Adrenal gland (tissue), 9 donors: ENCODE measurements at regions not wholly inside any gene's neighbourhood (a gene's known extent, or its start where the extent isn't known, plus 50 kb on each side); places are given as distances from the start of the nearest gene placed in this dataset.

Experiments used
- DNase-seq, 7 donors: peaks; one replicate each; pipeline ENCODE4 v3.0.0-alpha.2; 2019 to 2020
- H3K27ac ChIP-seq, 5 donors: fragments of 200-600 bp; sonication (generic) in 4 of 5; 1 replicate in 3 of 5; 2 replicates in 2 of 5; pipeline versions ENCODE4 v1.5.1 to v1.8.0; 2016 to 2020; ENCODE audit warnings: mild to moderate bottlenecking in 1 of 5
- H3K27me3 ChIP-seq: fragments of 200-600 bp; 2 replicates; pipeline ENCODE4 v1.8.0; 2021
- H3K36me3 ChIP-seq, 2 donors: fragments of 200-600 bp; replicated peaks in 1 of 2; 1 replicate in 1 of 2; 2 replicates in 1 of 2; pipeline versions ENCODE4 v1.5.1 to v1.8.0; 2018 to 2022
- H3K4me1 ChIP-seq, 2 donors: fragments of 200-600 bp; replicated peaks in 1 of 2; 1 replicate in 1 of 2; 2 replicates in 1 of 2; pipeline versions ENCODE4 v1.5.1 to v1.8.0; 2018 to 2021
- H3K4me3 ChIP-seq, 4 donors: fragments of 200-600 bp; sonication (generic) in 3 of 4; one replicate each; pipeline ENCODE4 v1.5.1; 2016 to 2018
- H3K9me3 ChIP-seq, 3 donors: fragments of 200-600 bp; sonication (generic) in 1 of 3; replicated peaks in 1 of 3; 1 replicate in 2 of 3; 2 replicates in 1 of 3; pipeline versions ENCODE4 v1.5.1 to v1.8.0; 2016 to 2021
- CTCF ChIP-seq, 6 experiments: fragments of 450-650 bp in 4 of 6; fragments of 200-600 bp in 2 of 6; sonication (generic) in 1 of 6; IDR thresholded peaks; 1 replicate in 5 of 6; 2 replicates in 1 of 6; pipeline versions ENCODE4 v1.5.1 to v1.8.0; 2016 to 2021; ENCODE audit warnings: antibody characterized with exemption in 6 of 6, mild to moderate bottlenecking in 2 of 6, moderate library complexity in 1 of 6
- POLR2A ChIP-seq, 2 donors: fragments of 450-650 bp; IDR thresholded peaks; one replicate each; pipeline ENCODE4 v1.6.1; 2017; ENCODE audit warnings: antibody characterized with exemption in 2 of 2, mild to moderate bottlenecking in 2 of 2, moderate library complexity in 1 of 2
- WGBS, 4 donors: extraction: QIAGEN DNeasy Blood & Tissue Kit in 2 of 4; methylation state at CpG; one replicate each; pipeline versions ENCODE4 v1.1.5 to v1.1.7; 2013 to 2017; 5-methylcytosine and 5-hydroxymethylcytosine counted together
- intact Hi-C, 2 donors: fragments of 100-400 bp; cut with DNase I; formaldehyde crosslinking; loops; one replicate each; pipeline versions ENCODE4 v1.14.1 to v1.15.0; 2022 to 2023
- donor health status: healthy with polysubstance abuse.
- donor health status: Bipolar disorder and iron deficiency.
- donor health status: DM: yes; HTN: yes; CAD: no.
- donor health status: DM: no; HTN: no; CAD: no.
- donor health status: DM: no; HTN: no; CAD: no.

DNA sequence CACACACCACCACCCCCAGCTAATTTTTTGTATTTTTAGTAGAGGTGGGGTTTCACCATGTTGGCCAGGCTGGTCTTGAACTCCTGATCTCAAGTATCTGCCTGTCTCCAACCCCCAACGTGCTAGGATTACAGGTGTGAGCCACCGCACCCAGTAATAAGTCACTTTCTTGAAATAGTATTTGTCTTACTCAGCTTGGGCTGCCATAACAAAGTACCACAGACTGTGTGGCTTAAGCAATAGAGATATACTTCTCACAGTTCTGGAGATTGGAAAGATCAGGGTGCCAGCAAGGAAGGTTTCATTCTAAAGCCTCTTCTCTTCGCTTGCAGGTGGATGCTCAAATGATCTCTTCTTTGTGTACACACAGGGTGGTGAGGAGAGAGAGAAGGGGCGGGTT lies 99.8 kb downstream of the ARRDC3 start:
- intact Hi-C loops, result loop anchor here (5.0 kb wide), 1 partner anchor 99 kb away; the partner anchor contains the start of gene ARRDC3 (in 2 of the 2)
- WGBS, 4 donors, result 80 to 95% (median 92%) methylated on average over 4 of the region's 4 CpGs
- no peak overlapping the region for H3K4me3 ChIP-seq
- peaks cover 6 to 26% of the 10 kb centered on the region in 2 donors for H3K4me1 ChIP-seq
- H3K27me3 ChIP-seq, result no peaks in the 10 kb centered on the region
- no peaks in the 10 kb centered on the region for H3K9me3 ChIP-seq
- DNase-seq, result no peak
- H3K27ac ChIP-seq, result no peak overlapping the region
- H3K36me3 ChIP-seq, result no peaks in the 10 kb centered on the region
- no peak for TF ChIP-seq POLR2A (IDR thresholded peaks at IDR 0.05)
- TF ChIP-seq CTCF (IDR thresholded peaks at IDR 0.05), result no peak

DNA sequence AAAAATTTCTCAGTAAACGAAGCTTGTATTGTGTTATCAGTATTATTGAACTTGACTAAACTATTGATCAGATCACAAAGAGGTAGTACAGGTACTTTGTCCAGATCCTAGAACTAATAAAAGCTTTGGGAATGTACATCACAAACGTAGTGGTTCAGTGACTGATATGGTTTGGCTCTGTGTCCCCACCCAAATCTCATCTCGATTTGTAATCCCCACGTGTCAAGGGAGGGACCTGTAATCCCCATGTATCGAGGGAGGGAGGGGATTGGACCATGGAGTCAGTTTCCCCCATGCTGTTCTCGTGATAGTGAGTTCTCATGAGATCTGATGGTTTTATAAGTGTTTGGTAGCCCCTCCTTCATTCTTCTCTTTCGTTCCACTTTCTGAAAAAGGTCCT lies 100.9 kb downstream of the ARRDC3 start:
- peak overlapping the region in 1 of 5 donors; percentile 99 for H3K27ac ChIP-seq
- no peaks in the 10 kb centered on the region for H3K27me3 ChIP-seq
- intact Hi-C loops, result loop anchor here (5.0 kb wide), 1 partner anchor 100 kb away; the partner anchor contains the start of gene ARRDC3 (in 2 of the 2)
- TF ChIP-seq POLR2A (IDR thresholded peaks at IDR 0.05) (no peak), CTCF (IDR thresholded peaks at IDR 0.05) (no peak)
- H3K36me3 ChIP-seq, result no peaks in the 10 kb centered on the region
- no peak for DNase-seq
- H3K4me1 ChIP-seq, result peaks cover 6 to 20% of the 10 kb centered on the region in 2 donors
- no peaks in the 10 kb centered on the region for H3K9me3 ChIP-seq
- H3K4me3 ChIP-seq, result no peak overlapping the region
- 93 to 96% (median 93%) methylated on average over 7 of the region's 7 CpGs for WGBS, 4 donors

GRCh38 chr5:91281401-91281800 lies 101.7 kb downstream of the ARRDC3 start:
- TF ChIP-seq POLR2A (IDR thresholded peaks at IDR 0.05) (peak in 1 of 2 donors; percentile 43), CTCF (IDR thresholded peaks at IDR 0.05) (no peak)
- Histone ChIP-seq H3K9me3 (no peaks in the 10 kb centered on the region), H3K27me3 (no peaks in the 10 kb centered on the region), H3K4me3 (no peak overlapping the region), H3K4me1 (peaks cover 6 to 20% of the 10 kb centered on the region in 2 donors), H3K36me3 (no peaks in the 10 kb centered on the region), H3K27ac (peak overlapping the region; percentile 92 to 99 (median 98))
- intact Hi-C loops, result loop anchor here (5.0 kb wide), 1 partner anchor 101 kb away; the partner anchor contains the start of gene ARRDC3 (in 2 of the 2)
- DNase-seq, result peak in 2 of 7 donors; percentile 13 to 23
- 27 to 39% (median 33%) methylated on average over 5 of the region's 5 CpGs for WGBS, 4 donors

DNA sequence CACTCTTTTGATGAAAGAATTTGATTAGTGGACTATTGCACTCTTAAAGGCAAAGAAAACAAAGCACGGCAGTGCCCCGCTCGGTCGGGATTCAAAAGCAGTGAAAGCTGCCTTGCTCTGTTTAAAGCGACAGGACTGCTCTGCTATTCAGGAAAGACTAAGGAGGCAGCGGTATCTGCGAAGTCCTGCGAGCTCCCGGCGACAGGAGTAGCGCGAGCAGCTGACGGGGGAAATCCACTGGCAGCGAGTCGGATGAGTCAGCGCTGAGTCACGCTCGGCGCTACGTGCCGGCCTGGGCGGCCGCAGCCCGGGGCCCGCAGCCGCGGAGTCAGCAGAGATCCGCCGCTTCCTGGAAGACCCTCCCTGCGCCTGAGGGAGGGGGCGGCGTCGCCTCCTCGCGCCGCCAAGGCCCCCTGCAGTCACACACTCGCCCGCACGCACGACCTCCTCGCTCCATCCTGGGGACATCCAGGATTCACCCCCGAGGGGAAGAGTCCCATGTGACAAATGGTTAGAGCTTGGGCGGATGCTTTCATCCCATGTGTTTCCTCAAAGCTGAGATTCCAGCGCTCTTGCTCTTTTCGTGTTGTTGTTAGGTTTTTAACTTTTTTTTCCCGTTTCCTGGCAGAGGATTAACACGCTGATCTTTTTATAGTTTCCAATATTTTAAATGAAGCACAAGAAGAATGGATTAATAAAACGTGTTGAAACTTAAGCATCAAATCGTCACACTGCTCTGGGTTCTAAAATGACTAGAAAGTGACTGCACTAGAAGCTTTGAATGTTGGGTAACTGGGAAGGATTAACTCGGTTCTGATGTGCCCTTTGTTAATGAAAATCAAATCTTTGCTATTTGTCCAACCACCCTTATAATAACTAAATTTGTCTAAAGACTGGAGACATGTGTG lies 102.5 kb downstream of the ARRDC3 start:
- peak in 1 of 6 experiments; percentile 13 for TF ChIP-seq CTCF (IDR thresholded peaks at IDR 0.05)
- TF ChIP-seq POLR2A (IDR thresholded peaks at IDR 0.05), result peak; percentile 89 to 98
- Histone ChIP-seq H3K4me1 (peaks cover 6 to 20% of the 10 kb centered on the region in 2 donors), H3K4me3 (peak overlapping the region; percentile 21 to 67 (median 22)), H3K9me3 (no peaks in the 10 kb centered on the region), H3K36me3 (no peaks in the 10 kb centered on the region), H3K27me3 (no peaks in the 10 kb centered on the region), H3K27ac (peak overlapping the region; percentile 92 to 99 (median 98))
- peak; percentile 95 to 97 (median 97) for DNase-seq
- WGBS, 4 donors, result 0 to 2% (median 1%) methylated on average over 28 to 50 of the region's 50 CpGs
- intact Hi-C loops, result loop anchor here (5.0 kb wide), 1 partner anchor 102 kb away; the partner anchor contains the start of gene ARRDC3 (in 2 of the 2)
